HEK293T (cell line): ENCODE measurements at regions not wholly inside any gene's neighbourhood (a gene's known extent, or its start where the extent isn't known, plus 50 kb on each side); places are given as distances from the start of the nearest gene placed in this dataset.

ENCODE experiments used
- CTCF ChIA-PET: fragments of 350-600 bp; formaldehyde crosslinking; extraction: SDS; loops from one replicate; lab custom pipeline; 2021; ENCODE audit warnings: antibody characterized with exemption, inconsistent platforms; lab: Yijun Ruan, JAX
- POLR2A ChIA-PET: fragments of 350-600 bp; formaldehyde crosslinking; extraction: SDS; loops from one replicate; lab custom pipeline; 2020; ENCODE audit warnings: antibody characterized with exemption, inconsistent platforms; lab: Yijun Ruan, JAX
- DNase-seq: peaks from one replicate; pipeline ENCODE4 v3.0.0; 2012; ENCODE audit warnings: mixed read lengths; ENCODE audit errors: extremely low spot score
- ARNT ChIP-seq: fragments of 450-650 bp; IDR thresholded peaks from 2 replicates; pipeline ENCODE4 v1.6.1; 2017; ENCODE audit warnings: mild to moderate bottlenecking
- BHLHE40 ChIP-seq: fragments of 450-650 bp; IDR thresholded peaks from 2 replicates; pipeline ENCODE4 v1.6.1; 2016; ENCODE audit warnings: mild to moderate bottlenecking, moderate library complexity, borderline replicate concordance
- LEF1 ChIP-seq: fragments of 450-650 bp; IDR thresholded peaks from 2 replicates; pipeline ENCODE4 v1.6.1; 2017; ENCODE audit warnings: mild to moderate bottlenecking, borderline replicate concordance
- TARDBP ChIP-seq: fragments of 450-650 bp; IDR thresholded peaks from 2 replicates; pipeline ENCODE4 v1.6.1; 2016

GRCh38 chr3:113339616-113340244 lies 101.6 kb downstream of the CFAP44 start:
- ChIA-PET CTCF (interaction anchor here (0.7 kb wide), 1 partner anchor 261 kb away, joined by 3 read pairs; no protein-coding TSS in a partner anchor), POLR2A (no interaction called here)
- no peak for DNase-seq
- TF ChIP-seq TARDBP (no peak), BHLHE40 (no peak), ARNT (no peak), LEF1 (no peak)
